ENCODE measurements at regions not wholly inside any gene's neighbourhood (a gene's known extent, or its start where the extent isn't known, plus 50 kb on each side); places are given as distances from the start of the nearest gene placed in this dataset.
"Not testable (repeated sequence)": the region's sequence is repeated elsewhere in the genome, so short reads cannot be mapped to it uniquely, and the experiment has no call there.

- not testable (repeated sequence) for H2BK120ac ChIP-seq (ENCODE audit: low read depth, low read length); H3K9ac ChIP-seq (ENCODE audit: low read depth, low read length, poor library complexity); H3K4ac ChIP-seq (ENCODE audit: low read length); H4K8ac ChIP-seq (ENCODE audit: low read depth, low read length); H2BK12ac ChIP-seq (ENCODE audit: low read length); DNase-seq (ENCODE audit: low spot score); H3K9me3 ChIP-seq (replicated peaks in 1 of 2; ENCODE audit: control insufficient read depth in 2 of 2, insufficient read depth in 1 of 2, low read depth in 1 of 2, low read length in 2 of 2); H3K79me1 ChIP-seq (ENCODE audit: low read depth, low read length); H3K27ac ChIP-seq (replicated peaks; ENCODE audit: low read length); H4K91ac ChIP-seq (ENCODE audit: low read depth, low read length, poor library complexity); H3K14ac ChIP-seq (ENCODE audit: low read length); H3K23ac ChIP-seq (ENCODE audit: low read depth, low read length, poor library complexity); H3K4me1 ChIP-seq (ENCODE audit: control insufficient read depth in 2 of 2, insufficient read depth in 1 of 2, low read depth in 1 of 2, low read length in 2 of 2); H3K36me3 ChIP-seq (replicated peaks in 1 of 2; ENCODE audit: control insufficient read depth in 2 of 2, insufficient read depth in 2 of 2, low read length in 2 of 2); H2AK5ac ChIP-seq (ENCODE audit: low read depth, low read length); H2BK5ac ChIP-seq (ENCODE audit: low read length); H3K4me3 ChIP-seq (ENCODE audit: low read length in 2 of 2); H2AFZ ChIP-seq (ENCODE audit: low read length); H3K4me2 ChIP-seq (ENCODE audit: insufficient read depth, low read length, poor library complexity, severe bottlenecking); H2BK15ac ChIP-seq (ENCODE audit: low read length); H3K18ac ChIP-seq (ENCODE audit: low read length); H3K27me3 ChIP-seq (ENCODE audit: control insufficient read depth in 3 of 3, insufficient read depth in 3 of 3, low read depth in 1 of 3, low read length in 3 of 3)
- no CpG with 5 or more reads among the region's 3 CpGs for WGBS, 2 donors (ENCODE audit: extremely low coverage in 2 of 2, insufficient read length in 2 of 2, insufficient replicate concordance in 1 of 2)
Observed at GRCh38 chrX:89811440-89811839, 110.3 kb upstream of the TGIF2LX start.

- H2BK15ac ChIP-seq (ENCODE audit: low read length); H3K4me1 ChIP-seq (ENCODE audit: control insufficient read depth in 2 of 2, insufficient read depth in 1 of 2, low read depth in 1 of 2, low read length in 2 of 2); H2BK120ac ChIP-seq (ENCODE audit: low read depth, low read length); H3K27ac ChIP-seq (replicated peaks; ENCODE audit: low read length); H4K8ac ChIP-seq (ENCODE audit: low read depth, low read length); H3K23ac ChIP-seq (ENCODE audit: low read depth, low read length, poor library complexity); H2AK5ac ChIP-seq (ENCODE audit: low read depth, low read length); H3K14ac ChIP-seq (ENCODE audit: low read length); H3K4ac ChIP-seq (ENCODE audit: low read length); DNase-seq (ENCODE audit: low spot score); H2BK5ac ChIP-seq (ENCODE audit: low read length); H3K36me3 ChIP-seq (replicated peaks in 1 of 2; ENCODE audit: control insufficient read depth in 2 of 2, insufficient read depth in 2 of 2, low read length in 2 of 2); H3K18ac ChIP-seq (ENCODE audit: low read length); H3K4me2 ChIP-seq (ENCODE audit: insufficient read depth, low read length, poor library complexity, severe bottlenecking); H3K27me3 ChIP-seq (ENCODE audit: control insufficient read depth in 3 of 3, insufficient read depth in 3 of 3, low read depth in 1 of 3, low read length in 3 of 3); H2AFZ ChIP-seq (ENCODE audit: low read length); H4K91ac ChIP-seq (ENCODE audit: low read depth, low read length, poor library complexity); H3K4me3 ChIP-seq (ENCODE audit: low read length in 2 of 2); H2BK12ac ChIP-seq (ENCODE audit: low read length); H3K79me1 ChIP-seq (ENCODE audit: low read depth, low read length); H3K9ac ChIP-seq (ENCODE audit: low read depth, low read length, poor library complexity); H3K9me3 ChIP-seq (replicated peaks in 1 of 2; ENCODE audit: control insufficient read depth in 2 of 2, insufficient read depth in 1 of 2, low read depth in 1 of 2, low read length in 2 of 2): not testable (repeated sequence)
- WGBS, 2 donors (ENCODE audit: extremely low coverage in 2 of 2, insufficient read length in 2 of 2, insufficient replicate concordance in 1 of 2), result no CpG with 5 or more reads among the region's 6 CpGs
Observed at GRCh38 chrX:89839723-89840122, 82.0 kb upstream of the TGIF2LX start.

DNA sequence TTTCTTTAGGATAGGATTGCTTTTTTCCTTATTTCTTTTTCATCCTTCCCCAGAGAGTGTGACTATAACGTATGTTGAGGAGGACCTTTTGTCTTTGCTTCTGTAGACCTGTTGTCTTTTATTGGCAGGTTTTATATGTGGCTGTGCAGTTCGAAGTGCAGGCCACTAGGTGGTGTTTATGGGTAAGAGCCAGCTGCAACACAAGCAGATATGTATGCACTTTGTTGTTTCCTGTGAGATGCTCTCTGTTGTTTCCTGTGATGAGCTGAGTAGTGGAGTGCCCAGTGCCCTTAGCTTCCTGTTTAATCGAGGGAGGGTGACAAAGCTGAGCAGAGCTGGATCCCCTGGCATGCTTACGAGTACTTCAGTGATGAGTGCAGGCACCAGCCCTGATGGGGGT, 50.0 kb upstream of the TGIF2LX start:
- not testable (repeated sequence) for H4K8ac ChIP-seq (ENCODE audit: low read depth, low read length); H3K4me3 ChIP-seq (ENCODE audit: low read length in 2 of 2); H3K4me1 ChIP-seq (ENCODE audit: control insufficient read depth in 2 of 2, insufficient read depth in 1 of 2, low read depth in 1 of 2, low read length in 2 of 2); H3K18ac ChIP-seq (ENCODE audit: low read length); H2BK15ac ChIP-seq (ENCODE audit: low read length); H3K4me2 ChIP-seq (ENCODE audit: insufficient read depth, low read length, poor library complexity, severe bottlenecking); H3K79me1 ChIP-seq (ENCODE audit: low read depth, low read length); H3K23ac ChIP-seq (ENCODE audit: low read depth, low read length, poor library complexity); H2BK5ac ChIP-seq (ENCODE audit: low read length); H2BK120ac ChIP-seq (ENCODE audit: low read depth, low read length); H3K4ac ChIP-seq (ENCODE audit: low read length); H3K36me3 ChIP-seq (replicated peaks in 1 of 2; ENCODE audit: control insufficient read depth in 2 of 2, insufficient read depth in 2 of 2, low read length in 2 of 2); H2AK5ac ChIP-seq (ENCODE audit: low read depth, low read length); H3K9ac ChIP-seq (ENCODE audit: low read depth, low read length, poor library complexity); H2AFZ ChIP-seq (ENCODE audit: low read length); H3K9me3 ChIP-seq (replicated peaks in 1 of 2; ENCODE audit: control insufficient read depth in 2 of 2, insufficient read depth in 1 of 2, low read depth in 1 of 2, low read length in 2 of 2); H3K27ac ChIP-seq (replicated peaks; ENCODE audit: low read length); H3K14ac ChIP-seq (ENCODE audit: low read length); H4K91ac ChIP-seq (ENCODE audit: low read depth, low read length, poor library complexity); H3K27me3 ChIP-seq (ENCODE audit: control insufficient read depth in 3 of 3, insufficient read depth in 3 of 3, low read depth in 1 of 3, low read length in 3 of 3); H2BK12ac ChIP-seq (ENCODE audit: low read length)
- peak; percentile 1 for DNase-seq (ENCODE audit: low spot score)
- no CpG with 5 or more reads among the region's 4 CpGs for WGBS, 2 donors (ENCODE audit: extremely low coverage in 2 of 2, insufficient read length in 2 of 2, insufficient replicate concordance in 1 of 2)

All from neuronal stem cell (in vitro differentiated cells).